Gastrocnemius medialis (tissue), 4 donors: ENCODE measurements at regions not wholly inside any gene's neighbourhood (a gene's known extent, or its start where the extent isn't known, plus 50 kb on each side); places are given as distances from the start of the nearest gene placed in this dataset.
A peak's percentile ranks its signal among the peaks of the same experiment; 100 is the strongest.

Experiments used
- ATAC-seq, 2 donors: fragments of 150-250 bp; one replicate each; pipeline ENCODE4 v1.9.1; 2016
- DNase-seq, 2 donors: peaks; one replicate each; pipeline ENCODE4 v3.0.0-alpha.2; 2019
- H3K27ac ChIP-seq, 4 donors: fragments of 200-600 bp; sonication (generic); 1 replicate in 1 of 4; 2 replicates in 3 of 4; pipeline ENCODE4 v1.5.1; 2016 to 2018; ENCODE audit warnings: mild to moderate bottlenecking in 2 of 4, moderate library complexity in 1 of 4
- H3K27me3 ChIP-seq, 3 donors: fragments of 200-600 bp; sonication (generic) in 2 of 3; 1 replicate in 1 of 3; 2 replicates in 2 of 3; pipeline versions ENCODE4 v1.5.1 to v1.6.0; 2016 to 2019; ENCODE audit warnings: mild to moderate bottlenecking in 1 of 3, moderate library complexity in 1 of 3
- H3K36me3 ChIP-seq, 2 donors: fragments of 200-600 bp; sonication (generic) in 1 of 2; one replicate each; pipeline ENCODE4 v1.5.1; 2017 to 2018
- H3K4me1 ChIP-seq, 2 donors: fragments of 200-600 bp; sonication (generic) in 1 of 2; one replicate each; pipeline ENCODE4 v1.5.1; 2016 to 2017; ENCODE audit warnings: mild to moderate bottlenecking in 2 of 2
- H3K4me3 ChIP-seq, 4 donors: fragments of 200-600 bp; sonication (generic) in 3 of 4; 1 replicate in 1 of 4; 2 replicates in 3 of 4; pipeline ENCODE4 v1.5.1; 2016 to 2019; ENCODE audit warnings: mild to moderate bottlenecking in 2 of 4
- H3K9me3 ChIP-seq, 3 donors: fragments of 200-600 bp; sonication (generic) in 2 of 3; 1 replicate in 1 of 3; 2 replicates in 2 of 3; pipeline ENCODE4 v1.5.1; 2016 to 2019
- CTCF ChIP-seq, 5 experiments: fragments of 450-650 bp in 3 of 5; fragments of 200-600 bp in 2 of 5; sonication (generic) in 2 of 5; IDR thresholded peaks in 4 of 5; conservative IDR thresholded peaks in 1 of 5; 1 replicate in 4 of 5; 2 replicates in 1 of 5; pipeline ENCODE4 v1.5.1; 2016 to 2019; ENCODE audit warnings: antibody characterized with exemption in 5 of 5, mild to moderate bottlenecking in 3 of 5, moderate library complexity in 3 of 5
- POLR2A ChIP-seq, 2 donors: fragments of 450-650 bp; IDR thresholded peaks; one replicate each; pipeline ENCODE4 v1.6.1; 2017; ENCODE audit warnings: antibody characterized with exemption in 2 of 2, mild to moderate bottlenecking in 2 of 2, moderate library complexity in 2 of 2
- in situ Hi-C, 4 donors: fragments of 200-750 bp; cut with MboI; loops; one replicate each; pipeline versions ENCODE4 v1.15.0 to v1.8.0; 2017; ENCODE audit warnings: low sequenced_read_pairs in 4 of 4
- intact Hi-C: fragments of 100-400 bp; cut with DNase I; formaldehyde crosslinking; loops from one replicate; pipeline ENCODE4 v1.15.1; 2023; ENCODE audit warnings: low total_unique reads

DNA sequence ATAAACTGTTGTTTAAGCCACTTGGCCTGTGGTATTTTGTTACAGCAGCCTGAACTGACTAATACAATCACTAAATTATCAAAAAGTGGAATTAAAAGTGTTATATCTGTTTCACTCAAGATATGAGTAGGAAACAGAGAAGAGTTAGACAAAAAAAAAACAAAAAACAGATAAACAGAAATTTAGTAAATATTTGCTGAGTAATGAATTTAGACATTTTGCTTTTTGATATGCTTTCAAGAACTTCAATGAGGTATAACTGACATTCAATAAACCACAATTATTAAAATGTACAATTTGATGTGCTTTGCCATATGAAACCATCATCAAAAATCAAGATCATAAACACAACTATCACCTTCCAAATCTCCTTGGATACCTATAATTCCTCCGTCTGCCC lies 369.2 kb downstream of the PAX1 start:
- intact Hi-C loops = no loop called here
- no peaks in the 10 kb centered on the region for H3K36me3 ChIP-seq
- TF ChIP-seq POLR2A (IDR thresholded peaks at IDR 0.05) (no peak), CTCF (IDR thresholded peaks at IDR 0.05 in 4 of 5, conservative IDR thresholded peaks at IDR 0.05 in 1 of 5) (no peak)

GRCh38 chr20:22071841-22072240 lies 366.4 kb downstream of the PAX1 start:
- no peak overlapping the region for H3K4me3 ChIP-seq
- H3K27ac ChIP-seq = no peak overlapping the region
- no peaks in the 10 kb centered on the region for H3K4me1 ChIP-seq
- no peak for TF ChIP-seq POLR2A (IDR thresholded peaks at IDR 0.05)
- TF ChIP-seq CTCF (IDR thresholded peaks at IDR 0.05 in 4 of 5, conservative IDR thresholded peaks at IDR 0.05 in 1 of 5) = no peak
- no peak for DNase-seq
- no peaks in the 10 kb centered on the region for H3K27me3 ChIP-seq
- intact Hi-C loops (no loop called here), in situ Hi-C loops (no loop called here)
- H3K9me3 ChIP-seq = no peaks in the 10 kb centered on the region
- no peak for ATAC-seq
- H3K36me3 ChIP-seq = no peaks in the 10 kb centered on the region

More for the DNA sequence above, 369.2 kb downstream of the PAX1 start:
- DNase-seq = no peak
- H3K27ac ChIP-seq = no peak overlapping the region
- no peaks in the 10 kb centered on the region for H3K9me3 ChIP-seq
- H3K27me3 ChIP-seq = no peaks in the 10 kb centered on the region
- no peak for ATAC-seq
- in situ Hi-C loops = no loop called here
- no peak overlapping the region for H3K4me3 ChIP-seq
- H3K4me1 ChIP-seq = no peaks in the 10 kb centered on the region

DNA sequence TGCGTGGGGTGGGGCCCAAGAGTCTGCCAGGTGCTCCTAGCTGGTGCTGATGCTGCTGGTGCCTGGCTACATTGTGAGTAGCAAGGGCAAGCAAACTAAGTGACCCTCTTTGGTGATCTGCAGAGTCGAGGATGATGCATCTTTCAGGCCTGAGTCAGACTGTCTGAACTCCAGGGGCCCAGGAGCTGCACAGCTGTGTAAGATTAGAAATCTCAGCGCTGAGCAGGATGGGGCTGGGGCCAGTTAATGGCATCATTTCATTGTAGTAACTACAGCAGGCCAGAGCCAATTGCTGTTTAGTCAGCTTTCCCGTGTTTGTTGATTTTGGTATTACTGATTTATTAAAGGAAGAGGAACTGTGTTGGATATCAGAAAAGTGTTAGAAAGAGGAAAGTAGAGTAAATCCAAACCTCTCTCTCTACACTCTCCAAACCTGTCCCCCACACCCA lies 365.2 kb downstream of the PAX1 start:
- intact Hi-C loops (no loop called here), in situ Hi-C loops (no loop called here)
- H3K4me3 ChIP-seq = no peak overlapping the region
- H3K9me3 ChIP-seq = no peaks in the 10 kb centered on the region
- H3K27me3 ChIP-seq = no peaks in the 10 kb centered on the region
- H3K4me1 ChIP-seq = no peaks in the 10 kb centered on the region
- ATAC-seq (no peak), DNase-seq (peak; percentile 7 to 18)
- TF ChIP-seq CTCF (IDR thresholded peaks at IDR 0.05 in 4 of 5, conservative IDR thresholded peaks at IDR 0.05 in 1 of 5) (no peak), POLR2A (IDR thresholded peaks at IDR 0.05) (no peak)
- no peak overlapping the region for H3K27ac ChIP-seq
- H3K36me3 ChIP-seq = no peaks in the 10 kb centered on the region

- in situ Hi-C loops = no loop called here
- DNase-seq = no peak
- ATAC-seq = no peak
Observed at GRCh38 chr20:22063753-22064152, 358.3 kb downstream of the PAX1 start.

More at GRCh38 chr20:22063753-22064152, 358.3 kb downstream of the PAX1 start:
- H3K27ac ChIP-seq = no peak overlapping the region
- no peaks in the 10 kb centered on the region for H3K36me3 ChIP-seq
- no peaks in the 10 kb centered on the region for H3K9me3 ChIP-seq
- no peaks in the 10 kb centered on the region for H3K4me1 ChIP-seq
- no peaks in the 10 kb centered on the region for H3K27me3 ChIP-seq
- no peak overlapping the region for H3K4me3 ChIP-seq
- TF ChIP-seq CTCF (IDR thresholded peaks at IDR 0.05 in 4 of 5, conservative IDR thresholded peaks at IDR 0.05 in 1 of 5) (no peak), POLR2A (IDR thresholded peaks at IDR 0.05) (no peak)
- intact Hi-C loops = no loop called here
